ENCODE measurements at regions not wholly inside any gene's neighbourhood (a gene's known extent, or its start where the extent isn't known, plus 50 kb on each side); places are given as distances from the start of the nearest gene placed in this dataset.

GRCh38 chr2:3113769-3114168, 263.8 kb downstream of the EIPR1 start:
- no peak for TF ChIP-seq MEF2D (tag; conservative IDR thresholded peaks at IDR 0.05; ENCODE audit: low read depth)
- TF ChIP-seq CHD2 (IDR thresholded peaks at IDR 0.05; ENCODE audit: low read depth, low read length): no peak
- TF ChIP-seq ZBTB1 (CRISPR knock-in tag; IDR thresholded peaks at IDR 0.05; ENCODE audit: borderline replicate concordance, low read depth): no peak
- no peak for TF ChIP-seq POLR2AphosphoS5 (IDR thresholded peaks at IDR 0.05; ENCODE audit: control insufficient read depth, insufficient read depth, low read depth, low read length)
- no peak for TF ChIP-seq CTCFL (IDR thresholded peaks at IDR 0.05; ENCODE audit: borderline replicate concordance, insufficient read depth, low read depth, low read length, poor library complexity, severe bottlenecking)
- TF ChIP-seq NKRF (IDR thresholded peaks at IDR 0.05; ENCODE audit: borderline replicate concordance): no peak
- no peak for TF ChIP-seq ZBTB43 (CRISPR knock-in tag; IDR thresholded peaks at IDR 0.05)
- TF ChIP-seq ZBTB7A (IDR thresholded peaks at IDR 0.05; ENCODE audit: borderline replicate concordance, control insufficient read depth, low read depth, low read length): no peak

Measured in K562 (cell line).